HG03139 (cell line): ENCODE measurements at regions not wholly inside any gene's neighbourhood (a gene's known extent, or its start where the extent isn't known, plus 50 kb on each side); places are given as distances from the start of the nearest gene placed in this dataset.

ENCODE experiments used
- ATAC-seq: cut with Tn5 transposase; IDR thresholded peaks from one replicate; pipeline ENCODE4 v1.9.1; 2021; ENCODE audit not compliant: unreplicated experiment

- ATAC-seq, result no peak
These were observed 200.4 kb downstream of the KIF18A start for GRCh38 chr11:27907530-27907929.

- ATAC-seq, result no peak
These were observed 200.9 kb downstream of the KIF18A start for GRCh38 chr11:27907091-27907490.

GRCh38 chr11:27904358-27905055 is 203.4 kb downstream of the KIF18A start:
- ATAC-seq, result no peak

GRCh38 chr11:27902981-27903624 is 202.8 kb upstream of the BDNF start:
- ATAC-seq, result no peak

- no peak for ATAC-seq
These were observed 197.9 kb upstream of the BDNF start for GRCh38 chr11:27898166-27898565.

- ATAC-seq, result no peak
These were observed 195.8 kb upstream of the BDNF start for GRCh38 chr11:27896096-27896495.

GRCh38 chr11:27894552-27894951 is 194.3 kb upstream of the BDNF start:
- ATAC-seq, result no peak

GRCh38 chr11:27886857-27887256 is 186.6 kb upstream of the BDNF start:
- ATAC-seq, result no peak

GRCh38 chr11:27882066-27882697 is 181.9 kb upstream of the BDNF start:
- peak; percentile 59 for ATAC-seq

- ATAC-seq, result no peak
These were observed 175.8 kb upstream of the BDNF start for GRCh38 chr11:27875831-27876775.

- no peak for ATAC-seq
These were observed 175.0 kb upstream of the BDNF start for GRCh38 chr11:27874998-27875830.

GRCh38 chr11:27873664-27874063 is 173.4 kb upstream of the BDNF start:
- ATAC-seq, result no peak

- ATAC-seq, result no peak
These were observed 170.8 kb upstream of the BDNF start for GRCh38 chr11:27871056-27871455.

- no peak for ATAC-seq
These were observed 169.4 kb upstream of the BDNF start for GRCh38 chr11:27869701-27870100.

- no peak for ATAC-seq
These were observed 168.5 kb upstream of the BDNF start for GRCh38 chr11:27868709-27869108.

- no peak for ATAC-seq
These were observed 168.0 kb upstream of the BDNF start for GRCh38 chr11:27868226-27868625.

- ATAC-seq, result no peak
These were observed 164.8 kb upstream of the BDNF start for GRCh38 chr11:27865105-27865504.

- no peak for ATAC-seq
These were observed 164.4 kb upstream of the BDNF start for GRCh38 chr11:27864611-27865010.

- ATAC-seq, result no peak
These were observed 163.8 kb upstream of the BDNF start for GRCh38 chr11:27864091-27864491.

- ATAC-seq, result no peak
These were observed 163.4 kb upstream of the BDNF start for GRCh38 chr11:27863637-27864036.
